ENCODE measurements at regions not wholly inside any gene's neighbourhood (a gene's known extent, or its start where the extent isn't known, plus 50 kb on each side); places are given as distances from the start of the nearest gene placed in this dataset.
A peak's percentile ranks its signal among the peaks of the same experiment; 100 is the strongest.
"Not testable (repeated sequence)": the region's sequence is repeated elsewhere in the genome, so short reads cannot be mapped to it uniquely, and the experiment has no call there.

GRCh38 chr1:47502746-47503370 is 65.0 kb downstream of the FOXD2 start:
- intact Hi-C loops (cut with DNase I) = no loop called here
- FAIRE-seq (no peak), DNase-seq (peak in 3 of 5 donors; percentile 38 to 46 (median 46))
- H3K27ac ChIP-seq (ENCODE audit: low read depth in 2 of 2, low read length in 2 of 2) = no peak overlapping the region
- no peak overlapping the region for H3K4me3 ChIP-seq (ENCODE audit: low read length in 3 of 3)
- H3K9me3 ChIP-seq (ENCODE audit: control insufficient read depth in 2 of 3, insufficient read depth in 1 of 3, low read length in 3 of 3) = no peaks in the 10 kb centered on the region
- no peaks in the 10 kb centered on the region for H3K4me1 ChIP-seq (ENCODE audit: control insufficient read depth in 2 of 3, insufficient read depth in 2 of 3, low read depth in 1 of 3, low read length in 3 of 3)
- no peaks in the 10 kb centered on the region for H3K27me3 ChIP-seq (ENCODE audit: control insufficient read depth, insufficient read depth, low read length)
- no peak overlapping the region for H3K9ac ChIP-seq (ENCODE audit: low read length in 3 of 3)
- H3K36me3 ChIP-seq (ENCODE audit: control insufficient read depth in 2 of 3, insufficient read depth in 3 of 3, low read length in 3 of 3) = no peaks in the 10 kb centered on the region
- TF ChIP-seq CTCF (IDR thresholded peaks at IDR 0.05; ENCODE audit: borderline replicate concordance, extremely low read depth, insufficient read depth) = no peak

GRCh38 chr1:47504840-47505239 is 67.0 kb downstream of the FOXD2 start:
- intact Hi-C loops (cut with DNase I); H3K9ac ChIP-seq (ENCODE audit: low read length in 3 of 3); H3K4me1 ChIP-seq (ENCODE audit: control insufficient read depth in 2 of 3, insufficient read depth in 2 of 3, low read depth in 1 of 3, low read length in 3 of 3); H3K4me3 ChIP-seq (ENCODE audit: low read length in 3 of 3); H3K9me3 ChIP-seq (ENCODE audit: control insufficient read depth in 2 of 3, insufficient read depth in 1 of 3, low read length in 3 of 3); FAIRE-seq; H3K27ac ChIP-seq (ENCODE audit: low read depth in 2 of 2, low read length in 2 of 2); H3K36me3 ChIP-seq (ENCODE audit: control insufficient read depth in 2 of 3, insufficient read depth in 3 of 3, low read length in 3 of 3); H3K27me3 ChIP-seq (ENCODE audit: control insufficient read depth, insufficient read depth, low read length); DNase-seq: not testable (repeated sequence)

GRCh38 chr1:47505267-47505666 is 67.4 kb downstream of the FOXD2 start:
- H3K36me3 ChIP-seq (ENCODE audit: control insufficient read depth in 2 of 3, insufficient read depth in 3 of 3, low read length in 3 of 3) = no peaks in the 10 kb centered on the region
- FAIRE-seq (no peak), DNase-seq (no peak)
- no peaks in the 10 kb centered on the region for H3K9me3 ChIP-seq (ENCODE audit: control insufficient read depth in 2 of 3, insufficient read depth in 1 of 3, low read length in 3 of 3)
- TF ChIP-seq CTCF (IDR thresholded peaks at IDR 0.05; ENCODE audit: borderline replicate concordance, extremely low read depth, insufficient read depth) = no peak
- peaks cover 0 to 3% (median 3%) of the 10 kb centered on the region in 3 donors for H3K4me1 ChIP-seq (ENCODE audit: control insufficient read depth in 2 of 3, insufficient read depth in 2 of 3, low read depth in 1 of 3, low read length in 3 of 3)
- H3K27me3 ChIP-seq (ENCODE audit: control insufficient read depth, insufficient read depth, low read length) = no peaks in the 10 kb centered on the region
- intact Hi-C loops (cut with DNase I) = no loop called here
- no peak overlapping the region for H3K9ac ChIP-seq (ENCODE audit: low read length in 3 of 3)
- no peak overlapping the region for H3K4me3 ChIP-seq (ENCODE audit: low read length in 3 of 3)
- H3K27ac ChIP-seq (ENCODE audit: low read depth in 2 of 2, low read length in 2 of 2) = no peak overlapping the region

GRCh38 chr1:47506053-47506452 is 68.2 kb downstream of the FOXD2 start:
- FAIRE-seq = no peak
- H3K9ac ChIP-seq (ENCODE audit: low read length in 3 of 3) = no peak overlapping the region
- H3K4me3 ChIP-seq (ENCODE audit: low read length in 3 of 3) = no peak overlapping the region
- no peaks in the 10 kb centered on the region for H3K27me3 ChIP-seq (ENCODE audit: control insufficient read depth, insufficient read depth, low read length)
- intact Hi-C loops (cut with DNase I) = no loop called here
- H3K36me3 ChIP-seq (ENCODE audit: control insufficient read depth in 2 of 3, insufficient read depth in 3 of 3, low read length in 3 of 3) = no peaks in the 10 kb centered on the region
- no peaks in the 10 kb centered on the region for H3K9me3 ChIP-seq (ENCODE audit: control insufficient read depth in 2 of 3, insufficient read depth in 1 of 3, low read length in 3 of 3)
- no peak for TF ChIP-seq CTCF (IDR thresholded peaks at IDR 0.05; ENCODE audit: borderline replicate concordance, extremely low read depth, insufficient read depth)
- H3K4me1 ChIP-seq (ENCODE audit: control insufficient read depth in 2 of 3, insufficient read depth in 2 of 3, low read depth in 1 of 3, low read length in 3 of 3) = peaks cover 0 to 3% (median 3%) of the 10 kb centered on the region in 3 donors
- H3K27ac ChIP-seq (ENCODE audit: low read depth in 2 of 2, low read length in 2 of 2) = no peak overlapping the region
- no peak for DNase-seq

All from kidney (tissue), 13 donors.